ENCODE measurements at regions not wholly inside any gene's neighbourhood (a gene's known extent, or its start where the extent isn't known, plus 50 kb on each side); places are given as distances from the start of the nearest gene placed in this dataset.

DNA sequence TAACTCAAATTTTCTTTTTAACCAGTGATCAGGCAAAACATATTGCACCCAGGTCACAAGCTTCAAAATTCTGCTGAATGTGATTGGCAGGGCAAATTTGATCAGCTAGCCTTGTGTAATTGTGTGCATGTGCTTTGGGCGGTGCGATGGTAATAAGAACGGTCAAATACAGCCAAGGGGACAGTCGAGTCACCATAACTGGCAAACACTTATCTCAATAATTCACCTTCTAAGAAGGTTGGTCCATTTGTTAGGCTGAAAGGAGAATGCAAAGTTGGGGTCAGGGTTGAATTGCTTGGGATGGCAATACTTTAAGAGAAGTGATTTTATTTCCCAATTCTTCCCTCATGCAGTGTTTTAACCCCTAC is 302.4 kb upstream of the PDZRN3 start:
- no peak for DNase-seq

DNA sequence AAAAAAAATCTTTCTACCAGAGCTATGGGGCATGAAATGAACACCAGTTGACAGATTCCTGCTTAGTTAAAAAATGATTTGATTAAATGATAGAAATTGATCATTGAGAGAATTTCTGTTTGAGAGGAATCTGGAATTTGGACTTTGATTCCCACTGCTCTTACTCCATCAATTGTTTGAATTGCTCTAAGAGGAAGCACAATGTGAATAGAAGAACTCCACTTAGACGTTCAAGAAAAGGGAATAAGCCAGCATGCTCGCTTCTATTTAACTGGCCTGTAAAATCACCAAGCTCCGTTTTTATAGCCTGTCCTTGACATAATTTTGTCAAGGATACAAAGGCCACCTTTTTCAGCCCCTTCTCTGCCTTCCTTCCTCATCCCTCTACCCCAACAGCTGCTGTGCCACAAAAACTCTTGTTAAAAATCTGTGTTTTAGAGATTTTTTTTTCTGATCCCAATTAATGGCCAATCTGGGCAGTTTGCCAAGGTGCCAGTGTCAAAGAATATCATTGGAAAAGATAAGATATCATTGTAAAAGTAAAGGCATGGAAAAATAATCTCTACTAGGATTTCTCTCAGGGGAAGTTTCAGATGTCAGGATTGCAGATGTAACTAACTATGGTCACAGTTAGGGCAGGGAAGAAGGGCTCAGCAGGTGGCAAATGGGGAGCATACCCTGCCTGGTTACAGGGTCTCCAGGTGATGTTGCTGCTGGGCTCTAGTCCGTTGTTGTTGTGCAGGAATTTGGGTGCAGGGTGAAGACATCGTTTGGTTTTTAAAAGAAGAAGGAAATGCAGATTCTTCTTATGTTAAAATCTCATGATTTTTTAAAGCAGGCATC is 301.8 kb upstream of the PDZRN3 start:
- no peak for DNase-seq

GRCh38 chr3:73925011-73925410 is 300.3 kb upstream of the PDZRN3 start:
- no peak for DNase-seq

DNA sequence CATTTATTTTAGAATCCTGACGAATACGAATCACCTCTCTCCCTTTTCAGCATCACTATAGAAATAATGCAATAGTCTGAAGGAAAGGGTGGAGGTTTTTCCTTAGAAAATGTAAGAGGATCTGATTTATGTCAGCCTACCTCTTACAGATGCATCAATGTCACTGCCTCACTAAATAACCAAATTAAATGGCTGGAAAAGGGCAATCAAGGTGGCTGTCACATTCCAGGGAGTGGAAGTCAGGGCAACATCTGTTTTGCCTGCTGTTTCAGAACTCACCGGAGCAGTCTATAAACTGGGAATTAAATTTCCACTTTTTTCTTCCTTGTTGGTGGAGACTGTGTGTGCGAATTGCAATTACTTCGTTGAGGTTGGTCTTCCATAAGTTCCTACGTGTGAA is 299.3 kb upstream of the PDZRN3 start:
- no peak for DNase-seq

- DNase-seq, result no peak
Observed at GRCh38 chr3:73917643-73918042, 292.9 kb upstream of the PDZRN3 start.

- DNase-seq, result no peak
Observed at GRCh38 chr3:73915886-73916285, 291.1 kb upstream of the PDZRN3 start.

DNA sequence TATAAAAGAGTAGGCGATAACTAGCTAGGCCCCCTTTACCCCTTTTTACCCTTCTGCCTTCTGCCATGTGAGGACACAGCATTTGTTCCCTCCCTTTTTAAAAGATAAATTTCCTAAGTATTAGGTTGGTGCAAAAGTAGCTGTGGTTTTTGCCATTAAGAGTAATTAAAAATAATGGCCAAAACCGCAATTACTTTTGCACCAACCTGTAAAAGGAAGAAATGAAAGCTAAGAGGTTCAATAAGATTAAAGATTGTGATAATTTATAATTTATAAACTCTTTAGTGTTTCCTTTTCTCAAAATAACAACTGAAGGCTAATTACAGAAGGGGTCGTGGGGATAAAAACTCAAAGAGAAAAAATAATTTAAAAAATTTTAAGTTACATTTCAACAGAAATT is 283.5 kb upstream of the PDZRN3 start:
- DNase-seq, result no peak

DNA sequence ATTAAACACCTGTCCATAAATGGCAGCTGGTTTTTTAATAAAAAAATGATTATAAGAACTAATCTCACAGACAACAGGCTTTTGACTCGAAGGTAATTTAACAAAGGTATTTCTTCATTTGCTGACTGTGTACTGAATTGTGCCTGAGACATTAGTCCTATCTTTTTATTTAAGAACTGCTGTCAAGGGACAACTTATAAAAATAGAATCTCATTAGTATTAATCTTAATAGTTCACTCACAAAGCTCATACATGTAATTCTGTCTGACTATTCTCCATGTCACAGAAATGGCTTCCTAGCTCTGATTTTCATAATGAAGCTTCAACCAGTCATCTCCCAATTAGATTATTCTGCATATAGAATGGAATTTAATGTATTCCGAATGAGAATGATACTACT is 276.9 kb upstream of the PDZRN3 start:
- no peak for DNase-seq

DNA sequence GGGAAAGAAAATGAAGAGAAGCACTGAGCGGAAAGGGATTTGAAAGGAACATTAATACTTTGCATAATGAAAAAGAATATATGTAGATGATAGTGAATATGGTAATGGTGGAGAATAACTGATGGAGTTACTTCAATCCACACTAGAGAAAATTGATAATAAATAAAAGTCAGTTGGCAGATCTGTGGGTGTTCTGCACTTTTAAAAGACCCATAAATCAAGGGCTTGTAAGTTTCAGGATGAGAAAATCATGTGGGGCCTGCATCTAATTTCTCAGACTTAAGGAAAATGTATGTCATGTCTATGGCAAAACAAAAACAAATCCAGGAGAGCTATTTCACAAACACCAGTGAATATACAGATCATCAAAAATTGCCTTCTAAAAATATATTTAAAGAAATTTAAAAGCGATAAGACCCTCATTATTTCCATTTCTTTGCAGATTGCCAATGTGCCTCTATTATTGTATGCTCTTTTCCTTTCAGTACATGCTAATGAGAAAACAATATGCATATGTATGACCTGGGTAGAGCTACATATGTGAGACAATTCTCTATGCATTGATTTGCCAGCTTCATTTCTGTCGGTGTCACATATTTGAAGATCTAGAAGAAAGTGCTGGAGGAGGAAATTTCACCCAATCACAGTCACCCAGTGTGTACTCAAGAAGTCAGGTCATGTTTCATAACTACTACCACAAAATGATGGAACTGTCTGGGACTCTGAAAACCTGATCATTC is 269.9 kb upstream of the PDZRN3 start:
- DNase-seq, result no peak

GRCh38 chr3:73893089-73893488 is 268.3 kb upstream of the PDZRN3 start:
- no peak for DNase-seq

GRCh38 chr3:73885862-73886261 is 261.1 kb upstream of the PDZRN3 start:
- no peak for DNase-seq

- no peak for DNase-seq
Observed at GRCh38 chr3:73884361-73884760, 259.6 kb upstream of the PDZRN3 start.

DNA sequence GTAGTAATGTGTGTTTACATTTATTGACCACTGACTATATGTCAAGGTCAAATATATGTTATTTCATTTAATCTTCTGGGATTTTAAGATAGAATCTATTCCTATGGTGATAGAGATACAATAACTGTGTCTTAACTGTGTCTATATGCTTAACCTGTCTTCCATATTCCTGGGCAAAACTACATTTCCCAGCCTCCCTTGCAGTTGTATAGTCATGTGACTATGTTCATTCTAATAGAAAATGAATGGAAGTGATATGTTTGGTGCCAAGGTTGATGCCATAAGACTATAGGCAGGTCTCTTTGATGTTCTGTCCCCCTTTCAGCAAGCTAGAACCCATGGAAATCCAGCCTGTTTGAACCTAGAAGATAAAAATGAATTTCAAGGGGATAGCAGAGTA is 258.8 kb upstream of the PDZRN3 start:
- no peak for DNase-seq

DNA sequence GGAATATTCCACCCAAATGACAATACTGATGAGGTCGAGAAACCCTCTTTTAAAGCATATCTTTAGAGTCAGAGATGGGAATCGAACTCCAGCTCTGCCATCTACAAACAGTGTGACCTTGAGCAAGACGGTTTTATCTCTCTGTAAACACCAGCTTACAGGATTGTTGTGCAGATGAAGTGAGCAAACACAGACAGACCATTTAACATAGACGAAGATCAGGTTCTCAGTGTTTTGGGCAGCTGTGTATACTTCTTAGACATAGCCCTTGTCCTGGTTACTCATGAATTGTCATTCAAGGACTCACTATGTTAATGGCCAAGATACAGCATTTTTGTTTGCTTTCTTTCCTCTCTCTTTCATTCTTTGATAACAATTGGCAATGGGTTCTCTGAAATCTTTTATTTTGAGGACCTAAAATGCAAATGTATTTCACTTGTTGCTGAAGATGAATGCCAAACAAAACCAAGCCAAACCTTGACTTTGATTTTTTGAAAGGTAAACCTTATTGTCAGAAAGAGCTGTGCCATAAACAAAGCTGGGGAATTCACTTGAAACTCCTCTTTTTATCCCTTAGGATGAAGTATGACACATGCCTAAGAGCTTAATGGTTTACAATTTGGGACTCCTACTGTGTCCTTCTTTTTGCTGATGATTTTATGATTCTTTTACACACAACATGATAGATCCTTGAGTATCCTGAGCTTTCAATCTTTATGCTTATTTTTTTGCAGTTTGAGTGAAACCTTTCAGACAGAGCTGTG is 250.0 kb upstream of the PDZRN3 start:
- DNase-seq, result no peak

DNA sequence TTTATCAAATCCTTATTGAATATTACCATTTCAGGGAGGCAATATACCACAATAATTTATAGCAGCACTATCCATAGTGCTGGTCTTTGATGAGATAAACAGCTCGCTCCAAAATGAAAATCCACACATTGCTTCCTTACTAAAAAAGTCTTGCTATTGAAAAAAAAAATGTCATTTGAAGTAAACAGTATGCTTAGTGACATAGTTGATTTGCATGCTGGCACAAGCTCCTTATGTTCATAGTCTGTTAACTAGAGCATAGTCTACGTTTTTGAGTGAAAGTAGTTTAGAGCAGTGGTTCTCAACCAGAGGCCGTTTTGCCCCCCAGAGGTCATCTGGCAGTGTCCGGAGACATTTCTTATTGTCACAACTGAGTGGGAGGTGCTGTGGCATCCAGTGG is 249.4 kb upstream of the PDZRN3 start:
- no peak for DNase-seq

GRCh38 chr3:73868688-73869315 is 244.1 kb upstream of the PDZRN3 start:
- peak; percentile 35 for DNase-seq

DNA sequence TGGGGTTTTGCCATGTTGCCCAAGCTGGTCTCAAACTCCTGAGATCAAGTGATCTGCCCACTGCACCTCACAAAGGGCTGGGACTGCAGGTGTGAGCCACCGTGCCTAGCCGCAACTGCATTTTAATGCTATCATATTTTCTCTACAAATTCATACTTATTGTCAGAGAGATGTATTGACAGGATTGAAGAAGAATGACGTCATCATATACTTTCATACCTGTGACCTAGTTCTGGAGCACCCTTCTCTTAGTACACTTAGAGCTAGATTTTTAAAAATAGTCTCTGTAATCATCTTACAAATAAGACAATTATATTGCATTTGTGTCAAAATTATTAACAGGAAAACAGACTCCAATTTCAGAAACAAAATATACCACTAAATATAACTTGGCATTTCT is 242.8 kb upstream of the PDZRN3 start:
- no peak for DNase-seq

GRCh38 chr3:73866846-73867245 is 242.1 kb upstream of the PDZRN3 start:
- no peak for DNase-seq

- DNase-seq, result no peak
Observed at GRCh38 chr3:73863546-73864079, 238.9 kb upstream of the PDZRN3 start.

DNA sequence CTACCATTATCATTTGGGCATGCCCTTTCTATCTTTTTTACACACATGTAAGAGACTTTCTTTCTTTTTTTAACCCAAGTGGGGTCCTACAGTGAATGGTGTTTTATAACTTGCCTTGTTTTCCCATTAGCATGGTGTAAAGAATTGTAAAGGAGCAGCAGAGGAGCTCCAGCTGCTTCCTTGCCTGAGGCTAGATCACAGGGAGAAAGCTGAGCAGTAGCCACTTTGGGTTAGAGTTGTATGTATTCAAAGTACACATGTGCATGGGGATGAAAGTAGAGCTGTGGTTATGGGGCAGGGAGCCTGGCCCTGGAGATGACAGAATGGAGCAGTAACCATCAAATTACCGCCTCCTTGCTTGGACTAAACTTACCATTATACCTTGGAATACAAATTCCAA is 231.1 kb upstream of the PDZRN3 start:
- DNase-seq, result no peak

- peak; percentile 29 for DNase-seq
Observed at GRCh38 chr3:73848173-73848906, 223.6 kb upstream of the PDZRN3 start.

GRCh38 chr3:73846951-73847350 is 222.2 kb upstream of the PDZRN3 start:
- no peak for DNase-seq

Data from EL (cell line).